ENCODE measurements at regions not wholly inside any gene's neighbourhood (a gene's known extent, or its start where the extent isn't known, plus 50 kb on each side); places are given as distances from the start of the nearest gene placed in this dataset.

- no peaks in the 10 kb centered on the region for H3K9me3 ChIP-seq (ENCODE audit: insufficient read depth in 2 of 2, low read depth in 1 of 2, low read length in 1 of 2)
- H3K9ac ChIP-seq (replicated peaks in 1 of 4; ENCODE audit: extremely low read depth in 1 of 4, low read depth in 3 of 4, low read length in 3 of 4): no peak overlapping the region
- no peak overlapping the region for H3K56ac ChIP-seq (replicated peaks; ENCODE audit: insufficient read length, low read depth, low read length)
- no peaks in the 10 kb centered on the region for H3K27me3 ChIP-seq (replicated peaks in 1 of 4; ENCODE audit: control insufficient read depth in 3 of 4, extremely low read depth in 1 of 4, insufficient read depth in 3 of 4, low read length in 3 of 4)
- ChIA-PET CTCF (ENCODE audit: partially characterized antibody) (interaction anchor here (0.5 to 1.8 kb wide), 5 partner anchors 14 to 1700 kb away, joined by 3 to 5 read pairs (median 3); no protein-coding TSS in a partner anchor), POLR2A (ENCODE audit: partially characterized antibody) (no interaction called here)
- DNase-seq (ENCODE audit: low read depth in 1 of 2, low spot score in 2 of 2) (no peak), FAIRE-seq (no peak)
- H4K5ac ChIP-seq (ENCODE audit: insufficient read length, low read depth, low read length): no peak overlapping the region
- H2AFZ ChIP-seq (ENCODE audit: low read length): no peak overlapping the region
- no peak overlapping the region for H3K4me3 ChIP-seq (ENCODE audit: extremely low read depth in 1 of 4, insufficient read depth in 2 of 4, low read depth in 3 of 4, low read length in 4 of 4)
- H2BK5ac ChIP-seq (ENCODE audit: low read depth, low read length): no peak overlapping the region
- no peak overlapping the region for H4K91ac ChIP-seq (replicated peaks; ENCODE audit: insufficient read length, low read length)
- H3K27ac ChIP-seq (ENCODE audit: low read depth, low read length): no peak overlapping the region
- H4K20me1 ChIP-seq (replicated peaks in 1 of 2; ENCODE audit: control insufficient read depth in 1 of 2, insufficient read depth in 2 of 2, low read length in 2 of 2): no peaks in the 10 kb centered on the region
- 93% methylated on average over 9 of the region's 9 CpGs; no CpG with 5 or more reads in 1 of the 2 experiments for WGBS, 2 experiments (ENCODE audit: extremely low coverage in 1 of 2, insufficient coverage in 1 of 2, insufficient read length in 1 of 2, insufficient replicate concordance in 2 of 2, low coverage in 1 of 2, low lambda C conversion rate in 2 of 2, missing lambda C conversion rate in 1 of 2)
- no peaks in the 10 kb centered on the region; the same call in 1 of the 2 replicates for H3K23me2 ChIP-seq (ENCODE audit: low read depth, low read length)
- H3K4me2 ChIP-seq (ENCODE audit: insufficient read depth in 1 of 2, low read depth in 2 of 2, low read length in 2 of 2): no peak overlapping the region
- H4K8ac ChIP-seq (ENCODE audit: extremely low read depth, insufficient read depth, low read length): no peak overlapping the region
- no peaks in the 10 kb centered on the region for H3K36me3 ChIP-seq (ENCODE audit: control insufficient read depth in 2 of 4, insufficient read depth in 4 of 4, low read length in 3 of 4)
- no peak overlapping the region for H3K14ac ChIP-seq (ENCODE audit: insufficient read length)
- no peak overlapping the region for H3K23ac ChIP-seq (ENCODE audit: insufficient read length)
- H3K18ac ChIP-seq (ENCODE audit: extremely low read depth, low read length): no peak overlapping the region
- H3K4me1 ChIP-seq (replicated peaks in 1 of 4; ENCODE audit: control insufficient read depth in 3 of 4, insufficient read depth in 4 of 4, low read length in 3 of 4): no peaks in the 10 kb centered on the region
- H2BK120ac ChIP-seq (replicated peaks; ENCODE audit: low read depth, low read length): no peak overlapping the region
- H2BK12ac ChIP-seq (ENCODE audit: low read depth, low read length): no peak overlapping the region
- H3K4ac ChIP-seq (replicated peaks; ENCODE audit: insufficient read length, low read depth, low read length): no peak overlapping the region
- H2BK15ac ChIP-seq (ENCODE audit: low read length): no peak overlapping the region
- no peaks in the 10 kb centered on the region for H3K79me1 ChIP-seq (ENCODE audit: low read depth, low read length)
- H2BK20ac ChIP-seq (ENCODE audit: low read length): no peak overlapping the region
- no peak overlapping the region for H2AK5ac ChIP-seq (ENCODE audit: low read depth, low read length)
- no peaks in the 10 kb centered on the region for H3K79me2 ChIP-seq (ENCODE audit: control insufficient read depth in 1 of 2, insufficient read depth in 2 of 2, low read length in 2 of 2)
- TF ChIP-seq SP1 (IDR thresholded peaks at IDR 0.05; ENCODE audit: low read depth, low read length) (no peak), CBX8 (IDR thresholded peaks at IDR 0.05; ENCODE audit: borderline replicate concordance, low read depth, low read length) (no peak), TEAD4 (IDR thresholded peaks at IDR 0.05; ENCODE audit: low read depth, low read length) (no peak), GABPA (IDR thresholded peaks at IDR 0.05; ENCODE audit: borderline replicate concordance, insufficient read depth, low read length) (no peak), EGR1 (IDR thresholded peaks at IDR 0.05; ENCODE audit: borderline replicate concordance, low read depth, low read length) (no peak), KDM5A (IDR thresholded peaks at IDR 0.05; ENCODE audit: low read length) (no peak), NRF1 (IDR thresholded peaks at IDR 0.05; ENCODE audit: low read depth, low read length) (no peak), RXRA (IDR thresholded peaks at IDR 0.05; ENCODE audit: insufficient read depth, low read depth, low read length) (no peak), CTCF (IDR thresholded peaks at IDR 0.05; ENCODE audit: control extremely low read depth in 1 of 3, insufficient read depth in 1 of 3, low read depth in 1 of 3, low read length in 3 of 3) (no peak)
These were observed 173.3 kb downstream of the PRDM13 start for GRCh38 chr6:99779631-99780555.

Data from H1 (cell line).